GM19240 (cell line): ENCODE measurements at regions not wholly inside any gene's neighbourhood (a gene's known extent, or its start where the extent isn't known, plus 50 kb on each side); places are given as distances from the start of the nearest gene placed in this dataset.
"Not testable (repeated sequence)": the region's sequence is repeated elsewhere in the genome, so short reads cannot be mapped to it uniquely, and the experiment has no call there.

ENCODE experiments used
- DNase-seq: peaks from one replicate; pipeline ENCODE4 v3.0.0; 2011; ENCODE audit warnings: low spot score; ENCODE audit not compliant: insufficient read length

DNA sequence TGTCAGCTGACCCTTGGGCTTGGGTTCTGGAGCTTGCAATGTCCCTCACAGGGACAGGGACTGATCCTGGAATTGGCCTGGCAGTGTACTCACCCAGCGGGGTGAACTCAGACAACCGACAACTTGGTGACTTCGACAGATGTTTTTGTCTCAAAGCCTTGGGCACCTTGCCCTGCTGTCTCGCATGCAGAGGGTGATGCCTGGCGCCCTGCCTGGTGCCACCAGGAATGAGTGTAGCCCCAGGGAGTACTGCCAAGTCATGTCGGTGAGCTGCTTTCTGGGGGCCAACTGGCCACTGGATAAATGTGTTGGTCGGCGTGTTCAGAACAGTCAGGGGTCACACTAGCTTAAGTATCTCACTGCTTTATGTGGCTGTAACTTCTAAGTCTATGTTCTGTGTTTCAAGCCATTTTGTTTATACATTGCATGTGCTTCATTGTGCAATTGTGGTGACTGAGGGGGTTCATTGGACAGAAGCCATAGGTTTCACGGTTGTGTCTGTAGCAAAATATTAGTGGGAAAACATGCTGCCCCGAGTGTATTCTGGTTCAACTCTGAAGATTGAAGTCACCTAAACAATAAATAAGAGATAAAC, 96.3 kb upstream of the TNFSF11 start:
- no peak for DNase-seq

GRCh38 chr13:42478531-42479156, 95.3 kb upstream of the TNFSF11 start:
- DNase-seq, result no peak

- DNase-seq, result no peak
Observed at GRCh38 chr13:42484386-42484785, 89.6 kb upstream of the TNFSF11 start.

GRCh38 chr13:42485272-42485671, 88.7 kb upstream of the TNFSF11 start:
- DNase-seq, result no peak

- no peak for DNase-seq
Observed at GRCh38 chr13:42486711-42487198, 87.2 kb upstream of the TNFSF11 start.

GRCh38 chr13:42487221-42487620, 86.7 kb upstream of the TNFSF11 start:
- DNase-seq, result no peak

DNA sequence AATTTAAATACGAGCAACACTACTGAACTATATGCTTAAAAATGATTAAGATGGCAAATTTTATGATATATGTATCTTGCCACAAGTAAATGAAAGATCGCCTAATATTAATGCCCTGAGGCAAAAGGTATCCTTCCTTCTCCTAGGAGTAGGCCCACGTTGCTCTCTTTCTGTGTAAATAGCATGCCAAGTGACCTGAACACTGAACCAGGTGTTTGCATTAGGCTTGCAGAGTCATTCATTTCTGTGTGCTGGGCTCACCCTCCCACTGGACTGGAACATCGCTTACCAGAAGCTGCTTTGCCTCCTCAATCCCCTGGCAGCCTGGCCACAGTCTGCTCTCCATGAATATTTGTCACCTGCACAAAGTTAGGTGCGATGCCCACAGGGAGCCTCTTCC, 83.3 kb upstream of the TNFSF11 start:
- no peak for DNase-seq

DNA sequence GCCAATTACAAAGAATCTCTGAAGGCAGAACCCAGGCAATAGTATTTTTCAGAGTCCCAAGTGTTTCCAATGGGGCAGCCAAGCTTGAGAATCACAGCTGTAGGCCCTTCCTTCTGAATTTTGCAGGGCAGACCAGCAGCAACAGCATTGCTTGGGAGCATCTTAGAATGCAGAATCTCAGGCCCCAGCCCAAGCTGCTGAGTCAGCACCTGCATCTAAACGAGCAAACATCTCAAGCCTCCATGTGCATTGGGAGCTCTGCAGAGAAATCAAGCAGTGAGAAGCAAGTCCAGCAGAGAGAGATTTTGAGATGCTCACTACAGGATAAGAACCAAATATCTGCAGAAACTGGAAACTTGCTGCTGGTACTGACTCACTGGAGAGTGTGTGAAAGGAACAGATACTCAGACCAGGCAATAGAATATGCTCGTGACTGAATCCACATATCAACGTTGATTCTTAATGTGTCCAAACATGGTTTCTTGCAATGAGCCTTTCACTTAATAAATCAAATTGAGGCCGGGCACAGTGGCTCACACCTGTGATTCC, 81.5 kb upstream of the TNFSF11 start:
- no peak for DNase-seq

DNA sequence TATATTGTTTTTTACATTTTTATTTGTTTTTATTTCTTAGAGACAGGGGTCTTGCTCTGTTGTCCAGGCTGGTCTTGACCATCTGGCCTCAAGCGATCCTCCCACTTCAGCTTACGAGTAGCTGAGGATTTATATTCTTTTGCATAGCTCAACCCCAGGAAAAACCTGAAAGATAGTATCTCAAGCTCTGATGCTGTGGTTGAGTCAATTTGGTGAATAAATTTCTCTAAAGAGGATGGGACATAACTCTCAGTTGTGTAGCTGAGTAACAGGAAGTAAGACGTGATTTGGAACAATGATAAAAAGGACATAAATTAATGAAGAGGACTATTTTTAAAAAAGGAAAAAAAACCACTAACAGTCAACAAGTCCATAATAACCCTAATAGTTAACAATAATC, 79.8 kb upstream of the TNFSF11 start:
- DNase-seq, result no peak

DNA sequence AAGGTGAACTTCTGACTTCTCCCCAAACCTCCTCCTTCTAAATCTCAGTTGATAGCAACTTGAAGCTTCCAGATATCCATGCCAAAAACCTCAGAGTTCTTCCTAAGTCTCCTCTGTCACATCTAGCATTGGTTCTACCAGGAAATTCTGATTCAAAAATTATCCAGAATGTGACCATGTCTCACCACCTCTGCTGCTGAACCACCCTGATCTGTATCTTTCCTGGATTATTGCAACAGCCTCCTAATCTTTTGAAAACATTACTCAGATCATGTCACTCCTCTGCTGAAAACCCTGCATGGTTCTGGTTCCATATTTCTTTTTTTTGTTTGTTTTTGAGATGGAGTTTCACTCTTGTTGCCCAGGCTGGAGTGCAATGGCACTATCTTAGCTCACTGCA, 78.7 kb upstream of the TNFSF11 start:
- no peak for DNase-seq

DNA sequence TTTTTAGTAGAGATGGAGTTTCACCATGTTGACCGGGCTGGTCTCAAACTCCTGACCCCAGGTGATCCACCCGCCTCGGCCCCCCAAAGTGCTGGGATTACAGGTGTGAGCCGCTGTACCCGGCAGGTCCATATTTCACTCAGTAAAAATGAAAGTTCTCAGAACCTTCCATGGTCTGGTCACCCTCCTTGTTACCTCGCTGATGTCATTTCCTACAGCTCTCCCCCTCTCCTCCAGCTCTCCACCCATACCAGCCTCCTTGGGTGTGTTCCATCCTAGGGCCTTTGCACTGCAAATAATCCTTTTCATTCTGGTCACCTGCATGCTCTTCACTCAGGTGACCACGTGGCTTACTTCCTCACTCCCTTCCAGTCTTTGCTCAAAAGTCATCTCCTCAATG, 78.2 kb upstream of the TNFSF11 start:
- DNase-seq, result no peak

DNA sequence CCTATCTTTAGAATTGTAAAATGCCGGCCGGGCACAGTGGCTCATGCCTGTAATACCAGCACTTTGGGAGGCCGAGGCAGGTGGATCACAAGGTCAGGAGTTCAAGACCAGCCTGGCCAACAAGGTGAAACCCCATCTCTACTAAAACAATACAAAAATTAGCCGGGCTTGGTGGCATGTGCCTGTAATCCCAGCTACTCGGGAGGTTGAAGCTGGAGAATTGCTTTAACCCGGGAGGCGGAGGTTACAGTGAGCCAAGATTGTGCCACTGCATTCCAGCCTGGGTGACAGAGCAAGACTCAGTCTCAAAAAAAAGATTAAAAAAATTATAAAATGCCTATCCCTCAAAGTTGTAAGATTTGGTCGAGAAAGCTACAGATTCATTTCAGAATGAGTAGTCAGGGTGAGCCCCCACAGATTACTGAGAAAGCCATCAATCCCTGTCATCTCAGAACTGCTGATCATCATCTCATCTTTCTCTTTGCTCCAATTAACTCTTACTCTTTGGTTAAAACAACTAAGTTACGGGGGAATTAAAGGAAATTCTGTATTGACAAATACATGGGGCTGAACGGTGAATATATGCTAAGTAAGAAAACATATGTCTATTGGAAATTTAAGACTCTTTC, 76.9 kb upstream of the TNFSF11 start:
- DNase-seq, result not testable (repeated sequence)

GRCh38 chr13:42497798-42498197, 76.2 kb upstream of the TNFSF11 start:
- no peak for DNase-seq

DNA sequence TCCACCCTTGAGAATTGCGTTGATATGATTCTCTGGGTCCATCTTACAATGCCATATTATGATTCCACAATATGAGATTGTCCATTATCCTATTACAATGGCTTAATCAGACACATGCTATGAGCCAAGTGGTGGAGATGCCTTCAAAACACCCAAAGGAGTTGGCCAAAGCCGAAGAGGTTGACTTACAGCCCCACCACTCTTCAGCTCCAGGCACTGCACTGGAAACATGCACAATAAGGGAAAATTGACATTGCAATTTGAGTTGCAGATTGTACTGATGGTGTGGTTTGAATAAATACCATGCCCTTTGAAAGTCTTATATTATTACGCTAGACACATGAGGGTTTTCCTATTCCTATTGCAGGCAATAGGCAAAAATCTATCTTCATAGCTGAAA, 75.4 kb upstream of the TNFSF11 start:
- no peak for DNase-seq
